H54 (cell line): ENCODE measurements at regions not wholly inside any gene's neighbourhood (a gene's known extent, or its start where the extent isn't known, plus 50 kb on each side); places are given as distances from the start of the nearest gene placed in this dataset.

Experiments used
- DNase-seq: peaks from one replicate; pipeline ENCODE4 v3.0.0; 2011; ENCODE audit warnings: low spot score, mixed read lengths; ENCODE audit not compliant: insufficient read length
- FAIRE-seq: peaks from 3 replicates; lab custom pipeline; 2011; peaks lifted over from hg19 to GRCh38; lab: Jason Lieb, UNC
- POLR2A ChIP-seq: IDR thresholded peaks from 2 replicates; pipeline ENCODE4 v1.6.1; 2011; ENCODE audit warnings: low read depth, mild to moderate bottlenecking, low read length

GRCh38 chr5:82924226-82925060 is 152.8 kb downstream of the TMEM167A start:
- no peak for TF ChIP-seq POLR2A
- FAIRE-seq (no peak), DNase-seq (no peak)

- TF ChIP-seq POLR2A, result no peak
- no peak for FAIRE-seq
- DNase-seq, result no peak
Observed at GRCh38 chr5:82922086-82922734, 155.0 kb downstream of the TMEM167A start.

GRCh38 chr5:82918311-82919031 is 158.7 kb downstream of the TMEM167A start:
- no peak for TF ChIP-seq POLR2A
- DNase-seq (no peak), FAIRE-seq (no peak)

- FAIRE-seq, result no peak
- no peak for TF ChIP-seq POLR2A
- DNase-seq, result no peak
Observed at GRCh38 chr5:82917584-82917983, 159.6 kb downstream of the TMEM167A start.

GRCh38 chr5:82913971-82914370 is 163.2 kb downstream of the TMEM167A start:
- no peak for TF ChIP-seq POLR2A
- no peak for FAIRE-seq
- no peak for DNase-seq

GRCh38 chr5:82912462-82912861 is 164.7 kb downstream of the TMEM167A start:
- no peak for DNase-seq
- no peak for FAIRE-seq
- TF ChIP-seq POLR2A, result no peak

GRCh38 chr5:82911910-82912309 is 165.3 kb downstream of the TMEM167A start:
- DNase-seq, result no peak
- TF ChIP-seq POLR2A, result no peak
- no peak for FAIRE-seq

- DNase-seq, result no peak
- FAIRE-seq, result no peak
- no peak for TF ChIP-seq POLR2A
Observed at GRCh38 chr5:82910905-82911304, 166.3 kb downstream of the TMEM167A start.

GRCh38 chr5:82910491-82910890 is 166.7 kb downstream of the TMEM167A start:
- TF ChIP-seq POLR2A, result no peak
- no peak for FAIRE-seq
- DNase-seq, result no peak

- DNase-seq (no peak), FAIRE-seq (no peak)
- no peak for TF ChIP-seq POLR2A
Observed at GRCh38 chr5:82909771-82910170, 167.4 kb downstream of the TMEM167A start.

- TF ChIP-seq POLR2A, result no peak
- DNase-seq, result no peak
- no peak for FAIRE-seq
Observed at GRCh38 chr5:82905986-82906385, 171.2 kb downstream of the TMEM167A start.

- FAIRE-seq (no peak), DNase-seq (no peak)
Observed at GRCh38 chr5:82901281-82901888, 175.8 kb downstream of the TMEM167A start.

GRCh38 chr5:82894716-82895115 is 182.5 kb downstream of the TMEM167A start:
- no peak for TF ChIP-seq POLR2A
- FAIRE-seq (no peak), DNase-seq (no peak)

More at GRCh38 chr5:82901281-82901888, 175.8 kb downstream of the TMEM167A start:
- no peak for TF ChIP-seq POLR2A

GRCh38 chr5:82889088-82889487 is 188.1 kb downstream of the TMEM167A start:
- no peak for TF ChIP-seq POLR2A
- FAIRE-seq, result no peak
- no peak for DNase-seq

- no peak for FAIRE-seq
- no peak for DNase-seq
- no peak for TF ChIP-seq POLR2A
Observed at GRCh38 chr5:82886911-82887310, 190.3 kb downstream of the TMEM167A start.
